RKO (cell line): ENCODE measurements at regions not wholly inside any gene's neighbourhood (a gene's known extent, or its start where the extent isn't known, plus 50 kb on each side); places are given as distances from the start of the nearest gene placed in this dataset.

ENCODE experiments used
- DNase-seq: peaks from one replicate; pipeline ENCODE4 v3.0.0-alpha.2; 2016; ENCODE audit warnings: low spot score

DNA sequence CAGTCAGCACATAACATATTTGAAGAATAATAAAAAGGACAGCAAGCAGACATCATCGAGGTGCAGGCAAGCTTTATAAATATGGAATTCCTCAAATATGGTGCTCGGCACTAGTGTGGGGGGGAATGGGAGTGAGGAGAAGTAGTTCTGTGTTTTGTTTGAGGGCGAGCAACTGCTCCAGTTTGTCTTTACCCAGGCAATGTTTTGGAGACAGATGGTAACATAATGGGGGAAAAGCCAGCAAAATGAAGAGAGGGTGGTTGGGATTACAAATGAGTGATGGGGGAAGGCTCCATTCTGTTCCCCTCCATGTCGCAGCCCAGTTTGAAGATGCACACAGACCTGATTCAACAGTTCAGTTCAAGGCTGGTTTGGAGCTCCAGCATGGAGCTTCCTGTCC is 572.9 kb upstream of the DIPK2B start:
- no peak for DNase-seq

DNA sequence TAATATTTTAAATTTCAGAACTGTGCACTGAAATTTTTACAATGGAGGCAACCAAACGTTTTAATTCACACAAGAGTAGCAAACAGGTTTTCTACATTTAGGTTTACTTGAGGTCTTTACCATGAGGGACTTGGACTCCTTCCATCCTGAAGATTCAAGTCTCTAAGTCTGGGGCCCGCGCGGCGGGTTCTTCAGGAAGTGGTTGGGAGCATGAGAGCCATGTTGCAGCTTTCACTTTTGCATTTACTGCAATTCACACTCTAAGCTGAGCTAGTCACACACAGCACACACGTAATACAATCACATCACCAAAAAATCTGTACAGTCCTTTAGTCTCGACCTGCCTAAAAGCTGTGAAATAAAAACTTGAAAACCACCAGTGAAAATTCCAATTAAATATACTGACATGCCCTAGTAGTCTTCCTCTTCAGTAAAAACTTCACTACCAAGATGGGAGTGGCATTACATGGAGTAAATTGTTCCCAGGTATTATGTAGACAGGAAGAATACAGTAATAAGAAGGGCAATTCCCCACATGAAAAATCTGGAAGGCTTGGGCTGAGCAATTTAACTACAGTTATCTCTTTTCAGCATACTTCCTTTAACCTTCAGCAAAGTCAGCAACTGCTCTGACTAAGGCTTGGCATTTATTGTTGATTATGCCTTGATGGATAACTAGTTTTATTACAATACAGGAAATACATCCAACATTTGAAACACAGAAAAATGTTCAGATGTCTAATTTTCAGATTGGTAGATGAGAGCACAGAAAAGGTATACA is 571.1 kb upstream of the DIPK2B start:
- DNase-seq = peak; percentile 89

DNA sequence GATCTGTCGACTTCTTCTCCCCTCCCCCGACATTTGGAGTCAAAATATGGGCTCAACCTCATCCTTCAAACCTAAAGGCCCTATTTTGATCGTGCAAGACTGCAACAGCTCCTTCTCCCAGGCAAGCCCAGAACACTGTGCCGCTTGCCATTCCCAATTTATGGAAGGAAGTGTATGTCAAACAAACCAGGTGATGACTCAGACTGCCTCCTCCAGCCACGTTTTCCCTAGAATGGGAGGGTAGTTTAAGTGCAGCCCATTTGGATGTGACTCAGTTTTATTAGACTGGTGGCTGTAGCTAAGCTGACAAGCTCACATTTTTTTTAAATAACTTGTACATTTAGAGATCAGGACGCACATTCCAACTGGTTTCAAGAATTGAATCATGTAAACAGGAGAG is 570.4 kb upstream of the DIPK2B start:
- DNase-seq = peak; percentile 100

DNA sequence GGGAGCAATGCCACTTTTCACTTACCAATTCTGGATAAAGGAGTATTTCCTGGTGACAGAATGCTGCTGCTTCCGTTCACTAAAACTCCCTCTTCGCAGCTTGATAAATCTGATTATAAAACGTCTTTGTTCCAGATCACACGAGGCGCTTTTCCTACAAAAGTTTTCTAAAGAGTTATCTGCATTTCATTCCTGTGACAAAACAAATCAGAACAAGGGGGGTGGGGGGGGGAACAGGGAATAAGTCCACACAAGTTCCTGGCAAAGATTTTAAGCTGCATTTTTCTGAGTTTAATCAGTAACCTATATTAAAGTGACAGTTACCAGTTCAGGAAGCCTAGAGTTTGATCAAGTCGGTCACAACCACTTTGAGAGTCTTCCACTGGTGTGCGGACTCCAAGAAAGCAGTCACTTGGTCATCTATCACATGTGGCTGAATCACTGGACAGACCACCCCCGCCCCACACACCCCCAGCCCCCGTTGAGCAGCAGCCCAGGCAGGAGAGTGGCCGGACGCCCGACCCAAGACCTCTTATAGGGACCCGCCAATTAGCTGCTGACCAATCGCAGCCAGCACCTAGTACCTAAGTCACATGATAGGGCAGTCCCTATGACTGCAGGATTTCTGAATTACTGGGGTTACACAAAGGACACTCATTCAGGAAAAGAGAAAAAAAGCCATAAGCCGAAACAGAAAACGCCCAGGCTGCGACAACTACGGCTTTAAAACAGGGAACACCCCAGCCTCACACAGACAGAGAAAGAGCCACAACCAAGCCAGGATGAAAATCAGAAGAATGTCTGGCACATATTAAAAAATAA is 569.3 kb upstream of the DIPK2B start:
- DNase-seq = peak; percentile 99

DNA sequence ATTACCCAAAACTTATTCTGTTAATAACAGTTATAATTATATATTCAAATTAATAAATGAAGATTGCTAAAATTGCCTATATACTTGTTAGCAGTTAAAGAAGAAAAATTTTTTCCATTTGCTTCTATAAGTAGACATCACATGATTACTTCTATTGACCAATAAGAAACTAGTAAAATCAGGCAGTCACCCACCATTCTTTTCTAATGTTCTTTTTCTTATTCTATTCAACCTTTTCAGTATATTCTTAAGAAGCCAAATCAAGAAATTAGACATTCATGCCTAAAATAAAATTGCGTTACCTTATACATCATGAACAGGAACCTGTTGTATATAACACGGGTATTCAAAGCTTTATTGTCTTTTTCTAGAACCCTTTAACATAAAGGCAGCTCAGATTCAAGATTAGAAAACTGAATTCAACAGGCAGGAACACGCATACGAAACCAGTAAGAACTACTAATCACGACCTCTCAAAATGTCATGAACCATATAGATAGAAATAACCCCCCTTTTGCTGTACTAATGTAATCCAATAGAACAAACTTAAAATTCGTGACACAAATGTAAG is 568.1 kb upstream of the DIPK2B start:
- DNase-seq = peak; percentile 70

DNA sequence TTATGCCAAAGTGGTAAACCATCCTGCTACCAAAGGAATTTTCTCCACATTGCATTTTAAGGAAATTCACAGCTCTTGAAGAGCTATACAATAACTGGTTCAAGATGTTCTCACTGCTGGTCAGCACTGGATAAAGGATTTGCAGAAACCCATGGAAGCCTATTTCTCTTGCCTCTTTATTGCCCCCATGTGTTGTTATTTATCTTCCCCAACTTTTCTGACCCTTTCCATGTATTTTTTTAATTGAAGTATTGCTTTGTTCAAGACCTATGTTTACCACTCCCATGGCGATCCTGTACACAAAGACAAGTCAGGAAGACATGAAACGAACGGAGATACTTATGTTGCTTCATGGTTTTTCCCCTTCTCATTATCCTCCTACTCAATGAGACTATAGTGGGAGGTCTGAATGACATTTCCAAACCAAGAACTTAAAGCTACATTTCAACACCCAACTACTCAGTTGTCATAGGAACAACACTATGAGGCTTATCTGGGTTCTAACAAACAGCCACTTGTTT is 566.4 kb upstream of the DIPK2B start:
- peak; percentile 77 for DNase-seq

DNA sequence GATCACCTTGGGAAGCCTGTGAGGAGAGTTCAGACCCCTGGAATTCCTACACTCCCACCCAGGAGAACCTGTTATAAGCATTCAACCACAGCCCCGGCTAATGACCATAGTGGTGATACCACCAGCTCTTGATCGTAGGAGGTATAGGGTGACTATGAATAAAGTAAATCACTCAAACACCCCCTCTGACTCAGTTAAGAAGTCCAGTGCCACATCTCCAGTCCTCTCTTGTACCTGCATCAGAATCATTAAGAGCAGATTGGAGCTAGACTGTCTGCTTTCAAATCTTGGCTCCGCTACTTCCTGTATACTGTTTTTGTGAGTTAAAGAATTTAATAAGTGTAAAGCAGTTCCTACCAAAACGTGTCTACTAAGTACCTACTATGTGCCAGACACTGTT is 565.1 kb upstream of the DIPK2B start:
- peak; percentile 86 for DNase-seq

DNA sequence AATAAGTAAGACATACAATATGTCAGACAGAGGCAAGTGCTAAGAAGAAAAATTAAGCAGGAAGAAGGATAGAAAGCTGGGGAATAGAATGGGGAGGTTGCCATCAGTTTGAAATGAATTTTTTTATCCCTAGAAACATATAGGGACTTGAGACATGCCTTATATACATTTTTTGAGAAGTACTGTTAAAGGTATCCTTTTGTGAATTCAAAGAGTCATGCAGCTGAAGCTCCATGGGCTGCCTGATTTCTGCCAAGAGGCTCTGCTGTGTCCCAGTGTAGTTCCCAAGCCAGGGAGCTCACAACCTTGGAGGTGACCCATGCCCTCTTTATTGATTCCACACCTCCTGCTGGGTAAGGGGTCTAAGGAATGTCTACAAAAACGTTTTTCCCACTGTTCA is 564.6 kb upstream of the DIPK2B start:
- peak; percentile 54 for DNase-seq

DNA sequence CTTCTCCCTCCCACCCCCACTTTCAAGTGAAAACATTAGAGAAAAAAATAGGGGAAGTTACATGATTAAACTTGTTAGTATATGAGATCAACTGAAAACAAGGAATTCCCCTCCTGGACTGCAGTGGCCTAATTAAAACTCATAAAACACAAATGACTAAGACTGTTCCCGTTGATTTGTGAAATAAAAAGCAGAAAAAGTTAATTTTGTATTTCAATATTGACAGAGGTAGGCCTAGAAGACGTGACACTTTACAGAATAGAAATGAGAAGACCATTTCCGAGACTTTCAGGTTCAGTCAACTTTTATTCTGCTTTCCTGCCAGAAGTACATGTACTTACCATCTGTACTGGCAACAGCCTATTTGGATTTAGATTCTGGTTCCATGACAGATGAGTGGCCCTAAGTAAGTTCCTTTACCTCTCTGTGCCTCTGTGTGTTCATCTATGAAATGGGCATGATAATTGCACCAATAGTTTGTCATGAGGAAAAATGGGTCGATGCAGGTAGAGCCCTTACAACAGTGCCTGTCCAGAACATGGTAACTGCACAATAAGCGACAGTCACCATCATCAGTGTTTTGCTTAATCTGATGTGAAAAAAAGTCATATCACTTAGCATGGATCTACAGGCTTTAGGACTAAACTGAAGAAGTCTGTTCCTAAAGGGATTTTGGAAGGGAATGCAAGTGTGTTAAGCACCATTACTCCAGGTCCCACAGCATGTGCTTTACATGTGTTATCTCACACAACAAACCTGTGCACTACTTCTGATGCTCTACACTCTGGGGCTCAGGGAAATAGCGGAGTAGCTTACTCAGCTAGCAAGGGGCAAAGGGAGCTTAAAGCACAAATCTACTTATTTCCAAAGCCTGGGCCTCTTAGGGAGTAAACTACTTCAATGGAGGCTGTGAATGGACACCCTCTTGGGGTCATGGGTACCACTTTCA is 562.3 kb upstream of the DIPK2B start:
- DNase-seq = peak; percentile 57

DNA sequence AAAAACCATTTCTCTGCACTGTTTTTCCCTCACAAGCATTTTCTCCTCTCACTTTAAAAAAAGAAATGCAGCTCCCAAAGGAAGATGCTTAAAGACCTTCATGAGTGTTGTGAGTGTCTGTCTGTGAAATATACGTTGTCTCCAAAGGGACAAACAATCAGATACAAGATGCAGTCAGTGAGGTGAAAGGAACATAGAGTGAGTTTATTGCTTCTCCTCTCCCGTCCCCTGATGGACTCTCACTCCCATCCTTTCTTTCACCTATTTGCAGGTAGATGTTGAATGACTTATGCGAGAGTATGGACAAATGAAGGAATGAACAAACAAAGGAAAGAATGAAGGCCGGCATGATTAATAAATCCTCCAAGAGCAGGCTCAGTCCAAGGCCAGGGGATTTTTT is 561.2 kb upstream of the DIPK2B start:
- DNase-seq = peak; percentile 45

DNA sequence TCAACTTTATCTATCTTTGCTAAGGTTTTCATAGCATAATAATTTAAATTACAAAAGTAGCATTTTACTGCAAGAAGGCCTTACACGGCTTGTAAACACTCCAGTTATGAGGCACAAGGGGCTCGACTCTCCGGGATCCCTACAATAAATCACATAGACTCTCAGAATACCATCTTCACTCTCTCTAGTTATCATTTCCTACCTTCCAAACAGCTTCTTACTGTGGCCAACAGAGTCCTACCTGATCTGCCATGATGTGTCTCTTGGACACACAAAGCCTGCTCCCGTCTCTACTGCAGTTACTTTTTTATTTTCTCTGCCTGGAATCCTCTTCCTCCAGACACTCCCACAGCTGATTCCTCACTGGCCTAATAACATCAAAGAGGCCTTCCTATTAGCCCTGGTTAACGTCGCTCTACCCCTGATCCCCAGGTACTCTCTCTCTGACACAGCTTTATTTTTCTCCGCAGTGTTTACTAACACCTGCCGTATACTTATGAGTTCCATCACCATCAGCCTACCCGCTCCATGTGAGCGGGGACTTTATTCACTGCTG is 559.6 kb upstream of the DIPK2B start:
- DNase-seq = peak; percentile 61

DNA sequence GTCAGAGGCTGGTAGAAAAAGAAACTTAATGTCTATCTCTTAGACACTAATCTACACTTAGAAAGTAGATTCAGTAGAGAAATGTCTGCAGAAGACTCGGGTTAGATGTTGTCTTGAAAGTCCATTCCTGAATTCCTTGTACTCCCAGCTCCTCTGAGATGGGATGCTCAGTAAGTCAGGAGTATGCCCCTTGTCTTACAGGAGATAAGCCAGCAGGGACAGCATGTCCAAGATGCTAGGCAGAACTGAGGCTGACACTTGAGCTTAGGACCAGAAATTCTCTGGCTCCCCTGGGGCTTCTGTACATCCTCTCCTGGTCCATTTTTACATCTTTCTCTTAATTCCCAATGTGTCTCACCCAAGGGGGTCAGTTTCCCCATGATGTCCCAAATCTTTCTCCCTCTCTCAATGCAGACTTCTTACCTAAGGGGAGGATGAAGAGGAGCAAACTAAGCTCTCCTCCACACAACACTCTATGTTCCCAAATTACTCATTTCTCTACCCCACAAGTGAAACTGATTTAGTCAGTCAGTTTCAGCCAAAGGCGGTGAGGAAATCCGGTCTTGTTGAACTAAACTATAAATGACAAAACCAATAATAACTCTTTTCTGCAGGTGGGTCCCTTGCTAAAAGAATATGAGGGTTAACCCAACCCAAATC is 558.2 kb upstream of the DIPK2B start:
- peak; percentile 83 for DNase-seq

DNA sequence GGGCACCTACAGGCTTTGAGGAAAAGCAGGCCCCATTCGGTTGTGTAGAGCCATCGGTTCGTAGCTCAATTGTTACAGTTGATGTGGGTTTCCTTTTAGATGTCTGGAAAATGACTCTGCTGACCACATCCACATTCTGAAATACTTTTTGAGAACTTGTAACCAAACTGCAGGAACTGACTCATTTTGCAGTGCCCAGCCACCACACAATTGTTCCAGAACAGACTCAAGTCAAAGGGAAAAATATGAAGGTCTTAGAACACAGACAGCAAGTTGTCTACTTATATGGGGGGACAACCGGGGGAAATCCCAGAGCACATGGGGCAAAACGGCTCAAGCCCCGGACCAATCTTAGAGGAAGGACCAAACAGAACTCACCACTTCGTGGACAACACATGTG is 557.6 kb upstream of the DIPK2B start:
- DNase-seq = peak; percentile 96

DNA sequence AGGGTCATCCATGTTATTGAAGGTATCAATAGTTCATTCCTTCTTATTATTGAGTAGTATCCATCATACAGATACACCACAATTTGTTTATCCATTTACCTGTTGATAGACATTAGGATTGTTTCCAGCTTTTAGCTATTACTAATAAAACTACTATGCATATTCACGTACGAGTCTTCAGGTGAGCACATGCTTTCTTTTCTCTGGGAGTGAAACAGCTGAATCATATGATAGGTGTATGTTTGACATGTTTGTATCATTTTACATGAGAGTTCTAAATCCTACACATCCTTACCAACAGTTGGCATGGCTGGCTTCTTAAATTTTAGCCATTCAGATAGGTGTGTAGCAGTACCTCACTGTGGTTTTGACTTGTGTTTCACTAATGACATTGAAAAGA is 556.6 kb upstream of the DIPK2B start:
- DNase-seq = no peak

DNA sequence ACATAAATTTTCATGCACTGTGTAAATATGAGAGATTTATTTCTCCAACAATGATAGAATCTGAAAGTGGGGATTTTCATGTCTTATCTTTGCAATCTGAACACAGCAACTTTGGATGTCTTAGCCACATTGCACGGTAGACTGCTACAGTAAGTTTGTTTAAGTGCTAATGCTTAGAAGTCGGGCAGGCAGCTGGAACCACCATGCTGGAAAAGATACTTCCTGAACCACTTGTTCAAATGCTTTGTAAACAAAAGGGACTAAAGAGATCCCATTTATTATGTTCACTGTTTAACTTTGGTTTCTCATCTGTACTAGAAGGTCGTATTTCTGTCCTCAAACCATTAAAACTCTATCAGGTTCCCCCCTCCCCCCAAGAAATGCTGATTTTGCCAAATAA is 555.9 kb upstream of the DIPK2B start:
- peak; percentile 43 for DNase-seq

DNA sequence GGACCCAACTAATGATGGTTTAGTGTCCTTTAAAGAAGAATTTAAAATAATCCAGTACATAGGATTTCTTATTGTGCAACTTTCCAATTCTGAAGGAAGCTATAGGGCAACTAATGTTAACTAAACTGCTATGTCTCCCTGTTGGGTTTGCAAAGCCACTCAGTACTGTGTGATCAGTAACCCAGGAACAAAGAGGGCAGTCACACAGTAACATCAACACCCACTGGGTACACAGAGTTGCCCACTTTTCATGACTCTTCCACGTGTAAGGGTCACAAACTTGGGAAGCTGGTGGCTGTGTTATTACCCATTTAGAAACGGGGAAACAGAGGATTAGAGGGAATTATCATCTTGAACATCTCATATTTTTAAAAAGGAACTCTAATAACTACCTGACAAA is 555.0 kb upstream of the DIPK2B start:
- DNase-seq = peak; percentile 82

DNA sequence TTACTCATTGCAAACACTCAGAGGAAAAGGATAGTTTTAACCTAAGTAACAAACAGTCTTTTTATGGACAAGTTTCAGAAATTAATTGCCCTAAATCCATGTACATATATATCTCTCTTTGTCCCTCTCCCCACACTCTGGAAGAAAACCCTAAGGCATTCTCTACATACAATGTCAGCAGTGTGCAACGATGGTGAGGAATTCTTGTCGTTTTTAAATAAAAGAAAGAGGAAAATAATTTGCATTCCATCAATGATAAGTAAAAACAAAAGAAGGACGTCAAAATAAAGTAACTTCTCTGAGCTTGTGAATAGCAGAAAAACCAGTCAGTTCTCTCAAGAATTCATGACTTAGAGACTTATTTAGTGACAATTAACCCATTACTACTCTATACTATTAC is 550.5 kb upstream of the DIPK2B start:
- no peak for DNase-seq

DNA sequence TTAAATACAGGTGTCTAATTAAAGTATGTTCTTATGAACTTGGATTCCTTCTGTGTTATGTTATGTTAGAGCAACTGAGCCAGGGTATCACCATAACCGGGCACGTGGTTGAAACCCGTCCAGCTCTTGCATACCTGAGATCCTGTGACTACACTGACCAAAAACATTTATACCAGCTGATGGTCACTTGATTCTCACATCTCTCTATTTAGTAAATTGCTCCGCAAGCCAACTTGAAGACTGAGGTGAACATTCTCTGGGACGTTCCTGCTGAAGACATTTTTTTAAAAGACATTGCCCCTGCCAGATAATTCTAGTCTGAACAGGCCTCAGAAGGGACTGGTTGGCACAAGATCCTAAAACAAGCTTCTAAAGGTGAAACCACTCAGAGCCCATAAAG is 550.0 kb upstream of the DIPK2B start:
- no peak for DNase-seq

DNA sequence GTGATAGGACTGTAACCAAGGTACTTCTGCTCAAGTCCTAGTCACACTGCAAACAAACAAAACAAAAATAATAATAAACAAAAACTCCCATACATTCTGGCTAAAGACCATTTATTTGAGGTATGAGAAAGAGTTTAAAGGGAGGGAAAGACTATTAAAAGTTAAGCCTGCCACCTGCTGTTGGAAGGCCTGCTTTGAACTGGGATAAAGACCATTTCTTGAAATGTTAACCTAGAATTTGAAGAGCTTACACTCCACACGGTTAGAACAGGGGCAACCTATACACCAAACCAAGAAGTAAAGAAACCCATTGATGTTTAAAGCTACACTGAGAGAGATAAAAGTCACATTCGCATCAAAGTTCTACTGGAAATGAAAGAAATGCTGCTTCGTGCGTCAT is 548.7 kb upstream of the DIPK2B start:
- peak; percentile 57 for DNase-seq

DNA sequence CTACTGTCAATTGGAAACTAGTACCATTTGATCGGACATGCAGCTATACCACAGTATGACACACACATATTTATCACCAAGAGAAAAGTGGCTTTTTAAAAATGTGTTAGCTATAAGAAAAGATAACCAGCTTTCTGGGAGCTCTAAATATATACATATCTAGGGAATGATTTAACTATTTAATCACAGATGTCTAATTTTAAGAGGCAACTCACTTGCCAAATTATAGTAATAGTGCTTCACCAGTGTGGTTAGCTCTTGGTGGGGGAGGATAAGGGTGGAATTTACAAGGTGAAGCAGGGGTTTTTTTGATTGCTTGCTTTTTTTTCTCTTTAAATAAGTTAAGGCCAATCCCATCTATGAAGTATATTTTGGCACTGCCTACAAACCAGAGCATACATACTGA is 547.7 kb upstream of the DIPK2B start:
- no peak for DNase-seq

DNA sequence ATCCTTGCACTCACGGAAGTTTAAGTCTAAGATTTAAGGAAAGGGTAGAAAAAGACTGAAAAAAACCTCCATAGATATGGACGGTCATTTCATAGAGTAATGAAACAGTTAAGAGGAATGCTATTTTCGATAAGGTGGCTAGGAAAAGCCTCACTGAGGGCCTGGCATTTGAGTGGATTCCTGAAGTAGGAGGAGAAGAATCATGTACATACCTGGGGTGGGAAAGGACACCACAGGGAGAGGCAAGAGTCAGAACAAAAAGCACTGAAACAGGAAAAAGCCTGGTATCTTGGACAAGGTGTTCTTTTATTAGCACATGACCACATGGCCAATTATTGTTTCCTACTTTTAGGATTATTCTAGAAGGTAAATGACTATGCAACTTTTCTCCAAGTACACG is 547.2 kb upstream of the DIPK2B start:
- DNase-seq = no peak
